Stimulated activated effector memory CD8-positive, alpha-beta T cell treated with anti-CD3 and anti-CD28 coated beads, Interleukin-12 subunit alpha, Interleukin-12 subunit beta, amount 100 ng/mL, for 72 hours (primary cell): ENCODE measurements at regions not wholly inside any gene's neighbourhood (a gene's known extent, or its start where the extent isn't known, plus 50 kb on each side); places are given as distances from the start of the nearest gene placed in this dataset.

Source experiments
- ATAC-seq: fragments of 150-1000 bp; cut with Tn5 transposase; 2 replicates; pipeline ENCODE4 v1.10.0; 2021
- DNase-seq, 2 donors: peaks; one replicate each; pipeline ENCODE4 v3.0.0; 2021 to 2022; ENCODE audit warnings: low spot score in 2 of 2
- H3K27ac Mint-ChIP-seq: one replicate; pipeline ENCODE4 v1.8.0; 2022; ENCODE audit warnings: mild to moderate bottlenecking, mixed read lengths
- H3K36me3 Mint-ChIP-seq: one replicate; pipeline ENCODE4 v1.8.0; 2022; ENCODE audit warnings: mild to moderate bottlenecking, mixed read lengths
- H3K4me1 Mint-ChIP-seq: one replicate; pipeline ENCODE4 v1.8.0; 2022; ENCODE audit warnings: mixed read lengths
- H3K4me3 Mint-ChIP-seq: one replicate; pipeline ENCODE4 v1.8.0; 2022; ENCODE audit warnings: mild to moderate bottlenecking, mixed read lengths
- H3K9me3 Mint-ChIP-seq: one replicate; pipeline ENCODE4 v1.8.0; 2022; ENCODE audit warnings: mixed read lengths

GRCh38 chr3:101941318-101942040 lies 92.2 kb downstream of the NFKBIZ start:
- Mint-ChIP-seq H3K27ac (no peak overlapping the region), H3K36me3 (peaks cover 10% of the 10 kb centered on the region), H3K4me1 (peaks cover 15% of the 10 kb centered on the region), H3K9me3 (no peaks in the 10 kb centered on the region), H3K4me3 (no peak overlapping the region)
- ATAC-seq (no peak), DNase-seq (no peak)

- no peak for DNase-seq
- H3K4me3 Mint-ChIP-seq = no peak overlapping the region
- H3K4me1 Mint-ChIP-seq = peaks cover 7% of the 10 kb centered on the region
- peaks cover under 1% of the 10 kb centered on the region for H3K36me3 Mint-ChIP-seq
- no peaks in the 10 kb centered on the region for H3K9me3 Mint-ChIP-seq
- no peak overlapping the region for H3K27ac Mint-ChIP-seq
- ATAC-seq = no peak
Observed at GRCh38 chr3:101942356-101942755, 93.0 kb downstream of the NFKBIZ start.

- Mint-ChIP-seq H3K4me1 (peaks cover 6% of the 10 kb centered on the region), H3K9me3 (no peaks in the 10 kb centered on the region), H3K4me3 (no peak overlapping the region), H3K36me3 (no peaks in the 10 kb centered on the region), H3K27ac (no peak overlapping the region)
- peak; percentile 56 for ATAC-seq
- no peak for DNase-seq
Observed at GRCh38 chr3:101943029-101943428, 93.7 kb downstream of the NFKBIZ start.

- Mint-ChIP-seq H3K4me1 (peaks cover 6% of the 10 kb centered on the region), H3K27ac (no peak overlapping the region), H3K36me3 (no peaks in the 10 kb centered on the region), H3K4me3 (no peak overlapping the region), H3K9me3 (no peaks in the 10 kb centered on the region)
- ATAC-seq (no peak), DNase-seq (no peak)
Observed at GRCh38 chr3:101944308-101944707, 95.0 kb downstream of the NFKBIZ start.

GRCh38 chr3:101945980-101946379 lies 96.7 kb downstream of the NFKBIZ start:
- no peak overlapping the region for H3K4me3 Mint-ChIP-seq
- H3K4me1 Mint-ChIP-seq = peaks cover 14% of the 10 kb centered on the region
- H3K36me3 Mint-ChIP-seq = no peaks in the 10 kb centered on the region
- no peak overlapping the region for H3K27ac Mint-ChIP-seq
- no peak for DNase-seq
- no peak for ATAC-seq
- H3K9me3 Mint-ChIP-seq = no peaks in the 10 kb centered on the region

GRCh38 chr3:101946906-101947305 lies 97.6 kb downstream of the NFKBIZ start:
- H3K9me3 Mint-ChIP-seq = no peaks in the 10 kb centered on the region
- H3K4me3 Mint-ChIP-seq = no peak overlapping the region
- no peaks in the 10 kb centered on the region for H3K36me3 Mint-ChIP-seq
- DNase-seq = no peak
- ATAC-seq = no peak
- no peak overlapping the region for H3K27ac Mint-ChIP-seq
- peaks cover 14% of the 10 kb centered on the region for H3K4me1 Mint-ChIP-seq

GRCh38 chr3:101950510-101950909 lies 101.2 kb downstream of the NFKBIZ start:
- DNase-seq (no peak), ATAC-seq (peak; percentile 99)
- no peaks in the 10 kb centered on the region for H3K36me3 Mint-ChIP-seq
- H3K9me3 Mint-ChIP-seq = no peaks in the 10 kb centered on the region
- no peak overlapping the region for H3K4me3 Mint-ChIP-seq
- H3K27ac Mint-ChIP-seq = no peak overlapping the region
- peaks cover 14% of the 10 kb centered on the region for H3K4me1 Mint-ChIP-seq

- H3K27ac Mint-ChIP-seq = no peak overlapping the region
- no peaks in the 10 kb centered on the region for H3K36me3 Mint-ChIP-seq
- DNase-seq (no peak), ATAC-seq (peak; percentile 52)
- H3K4me3 Mint-ChIP-seq = no peak overlapping the region
- no peaks in the 10 kb centered on the region for H3K9me3 Mint-ChIP-seq
- peaks cover 8% of the 10 kb centered on the region for H3K4me1 Mint-ChIP-seq
Observed at GRCh38 chr3:101950985-101951733, 101.8 kb downstream of the NFKBIZ start.

- ATAC-seq = no peak
- no peak overlapping the region for H3K27ac Mint-ChIP-seq
- no peak for DNase-seq
- no peaks in the 10 kb centered on the region for H3K36me3 Mint-ChIP-seq
- H3K9me3 Mint-ChIP-seq = no peaks in the 10 kb centered on the region
- H3K4me3 Mint-ChIP-seq = no peak overlapping the region
- H3K4me1 Mint-ChIP-seq = peaks cover 8% of the 10 kb centered on the region
Observed at GRCh38 chr3:101954361-101954760, 105.0 kb downstream of the NFKBIZ start.

- Mint-ChIP-seq H3K36me3 (no peaks in the 10 kb centered on the region), H3K4me3 (no peak overlapping the region), H3K4me1 (peaks cover 8% of the 10 kb centered on the region), H3K9me3 (no peaks in the 10 kb centered on the region), H3K27ac (no peak overlapping the region)
- ATAC-seq = no peak
- no peak for DNase-seq
Observed at GRCh38 chr3:101954936-101955335, 105.6 kb downstream of the NFKBIZ start.

GRCh38 chr3:101962055-101962454 lies 112.7 kb downstream of the NFKBIZ start:
- Mint-ChIP-seq H3K4me1 (peaks cover 17% of the 10 kb centered on the region), H3K27ac (no peak overlapping the region), H3K9me3 (peaks cover 3% of the 10 kb centered on the region), H3K36me3 (peaks cover 5% of the 10 kb centered on the region), H3K4me3 (no peak overlapping the region)
- no peak for ATAC-seq
- no peak for DNase-seq

GRCh38 chr3:101963902-101964362 lies 114.6 kb downstream of the NFKBIZ start:
- peak; percentile 87 for ATAC-seq

GRCh38 chr3:101964861-101965260 lies 115.5 kb downstream of the NFKBIZ start:
- Mint-ChIP-seq H3K9me3 (peaks cover 3% of the 10 kb centered on the region), H3K4me3 (no peak overlapping the region), H3K27ac (no peak overlapping the region), H3K4me1 (peaks cover 17% of the 10 kb centered on the region), H3K36me3 (peaks cover 5% of the 10 kb centered on the region)
- DNase-seq (no peak), ATAC-seq (no peak)

More at GRCh38 chr3:101963902-101964362, 114.6 kb downstream of the NFKBIZ start:
- DNase-seq = no peak
- Mint-ChIP-seq H3K27ac (no peak overlapping the region), H3K4me1 (peaks cover 17% of the 10 kb centered on the region), H3K4me3 (no peak overlapping the region), H3K36me3 (peaks cover 5% of the 10 kb centered on the region), H3K9me3 (peaks cover 3% of the 10 kb centered on the region)

- H3K36me3 Mint-ChIP-seq = peaks cover 5% of the 10 kb centered on the region
- ATAC-seq (no peak), DNase-seq (no peak)
- H3K9me3 Mint-ChIP-seq = peaks cover 8% of the 10 kb centered on the region
- H3K27ac Mint-ChIP-seq = no peak overlapping the region
- H3K4me3 Mint-ChIP-seq = no peak overlapping the region
- H3K4me1 Mint-ChIP-seq = peaks cover 17% of the 10 kb centered on the region
Observed at GRCh38 chr3:101966226-101966625, 116.9 kb downstream of the NFKBIZ start.

GRCh38 chr3:101970212-101970611 lies 120.9 kb downstream of the NFKBIZ start:
- no peak overlapping the region for H3K4me3 Mint-ChIP-seq
- H3K27ac Mint-ChIP-seq = no peak overlapping the region
- DNase-seq (no peak), ATAC-seq (no peak)
- peaks cover 5% of the 10 kb centered on the region for H3K9me3 Mint-ChIP-seq
- H3K4me1 Mint-ChIP-seq = peaks cover 12% of the 10 kb centered on the region
- no peaks in the 10 kb centered on the region for H3K36me3 Mint-ChIP-seq

- Mint-ChIP-seq H3K36me3 (no peaks in the 10 kb centered on the region), H3K27ac (no peak overlapping the region), H3K4me1 (peaks cover 12% of the 10 kb centered on the region), H3K9me3 (peaks cover 5% of the 10 kb centered on the region), H3K4me3 (no peak overlapping the region)
- ATAC-seq (no peak), DNase-seq (no peak)
Observed at GRCh38 chr3:101970905-101971304, 121.6 kb downstream of the NFKBIZ start.
